K562 (cell line): ENCODE measurements at regions not wholly inside any gene's neighbourhood (a gene's known extent, or its start where the extent isn't known, plus 50 kb on each side); places are given as distances from the start of the nearest gene placed in this dataset.

Experiments used
- ATAC-seq: fragments of 200-7000 bp; cut with Tn5 transposase; 3 replicates; pipeline ENCODE4 v1.9.1; 2020; ENCODE audit warnings: moderate library complexity
- BruUV-seq: library from RNA; stranded (reverse); fragments of 400-500 nt; replicated peaks from 2 replicates; lab custom pipeline; 2021; lab: Mats Ljungman, UMichigan
- CTCF ChIA-PET: fragments of 300-600 bp; formaldehyde crosslinking; extraction: SDS; loops from one replicate; lab custom pipeline; 2021; ENCODE audit warnings: low intra/inter-chr PET ratio; lab: Yijun Ruan, JAX
- POLR2A ChIA-PET: fragments of 300-600, 350-650 bp; sonication (Branson Sonifier 250); formaldehyde crosslinking; extraction: SDS; loops from one replicate; lab custom pipeline; 2021; ENCODE audit warnings: antibody characterized with exemption, inconsistent platforms; lab: Yijun Ruan, JAX
- DNase-seq, 4 experiments: peaks; one replicate each; pipeline versions ENCODE4 v3.0.0 to v3.0.0-alpha.2; 2011 to 2018; ENCODE audit warnings: low spot score in 3 of 4, mixed read lengths in 3 of 4; ENCODE audit errors: extremely low read depth in 1 of 4
- FAIRE-seq: peaks from 2 replicates; lab custom pipeline; 2011; peaks lifted over from hg19 to GRCh38; lab: Jason Lieb, UNC
- H2AFZ ChIP-seq: 2 replicates; pipeline ENCODE4 v1.6.0; 2011; ENCODE audit warnings: low read depth, low read length, control low read depth, inconsistent platforms
- H3K27ac ChIP-seq: fragments of 200-600 bp; 3 replicates; pipeline ENCODE4 v1.8.0; 2011; ENCODE audit warnings: low read depth, mild to moderate bottlenecking, control low read depth, inconsistent platforms, low read length, moderate library complexity, mixed read lengths; ENCODE audit errors: extremely low read depth
- H3K27me3 ChIP-seq, 2 experiments: fragments of 300-600 bp in 1 of 2; 2 replicates in 1 of 2; 3 replicates in 1 of 2; pipeline versions ENCODE4 v1.6.0 to v1.8.0; 2011; ENCODE audit warnings: inconsistent platforms in 2 of 2, low read length in 2 of 2, mild to moderate bottlenecking in 1 of 2, mixed read lengths in 1 of 2, moderate library complexity in 1 of 2; ENCODE audit not compliant: control insufficient read depth in 2 of 2, insufficient read depth in 2 of 2
- H3K36me3 ChIP-seq: fragments of 300-600 bp; 3 replicates; pipeline ENCODE4 v1.8.0; 2011; ENCODE audit warnings: mild to moderate bottlenecking, low read length, inconsistent platforms; ENCODE audit not compliant: control insufficient read depth, insufficient read depth
- H3K4me1 ChIP-seq, 2 experiments: fragments of 200-600 bp in 1 of 2; replicated peaks in 1 of 2; 2 replicates in 1 of 2; 3 replicates in 1 of 2; pipeline versions ENCODE4 v1.5.1 to v1.8.0; 2011; ENCODE audit warnings: inconsistent platforms in 2 of 2, low read length in 2 of 2, mild to moderate bottlenecking in 1 of 2, mixed read lengths in 1 of 2, moderate library complexity in 1 of 2; ENCODE audit not compliant: control insufficient read depth in 2 of 2, insufficient read depth in 2 of 2
- H3K4me2 ChIP-seq: 2 replicates; pipeline ENCODE4 v1.6.1; 2011; ENCODE audit warnings: low read length, control low read depth, inconsistent platforms, mixed read lengths; ENCODE audit not compliant: insufficient read depth
- H3K4me3 ChIP-seq: fragments of 200-600 bp; sonication (generic), shearing (Covaris generic); 2 replicates; pipeline ENCODE4 v1.5.1; 2016; ENCODE audit warnings: control low read depth, inconsistent platforms
- H3K79me2 ChIP-seq: fragments of 200-600 bp; 3 replicates; pipeline ENCODE4 v1.8.0; 2011; ENCODE audit warnings: low read length, inconsistent platforms; ENCODE audit not compliant: control insufficient read depth, insufficient read depth
- H3K9ac ChIP-seq, 2 experiments: 2 replicates each; pipeline versions ENCODE4 v1.6.0 to v1.6.1; 2011; ENCODE audit warnings: low read depth in 2 of 2, low read length in 2 of 2, control low read depth in 1 of 2, inconsistent platforms in 1 of 2, mild to moderate bottlenecking in 1 of 2, mixed read lengths in 1 of 2; ENCODE audit not compliant: insufficient read depth in 1 of 2
- H3K9me1 ChIP-seq: one replicate; pipeline ENCODE4 v1.6.0; 2011; ENCODE audit warnings: inconsistent platforms, mild to moderate bottlenecking, low read length, moderate library complexity; ENCODE audit not compliant: control insufficient read depth, insufficient read depth
- H3K9me3 ChIP-seq: replicated peaks from 2 replicates; pipeline ENCODE4 v1.5.1; 2011; ENCODE audit warnings: low read depth, low read length, inconsistent platforms; ENCODE audit not compliant: control insufficient read depth, insufficient read depth
- H4K20me1 ChIP-seq: replicated peaks from 2 replicates; pipeline ENCODE4 v1.6.1; 2011; ENCODE audit warnings: low read length, inconsistent platforms, mixed read lengths; ENCODE audit not compliant: control insufficient read depth, insufficient read depth
- ARID2 ChIP-seq: fragments of 450-650 bp; IDR thresholded peaks from 2 replicates; pipeline ENCODE4 v1.6.1; 2017; ENCODE audit warnings: antibody characterized with exemption, mild to moderate bottlenecking
- CHD1 ChIP-seq: fragments of 200-600 bp; sonication (generic); IDR thresholded peaks from one replicate; pipeline ENCODE4 v1.6.1; 2012; ENCODE audit warnings: mild to moderate bottlenecking, moderate library complexity, low read length, inconsistent platforms
- FOXA3 ChIP-seq, 2 experiments: fragments of 450-650 bp in 1 of 2; sonication (generic) in 1 of 2; formaldehyde crosslinking; IDR thresholded peaks in 1 of 2; conservative IDR thresholded peaks in 1 of 2; 2 replicates each; pipeline versions ENCODE4 v1.4.0 to v1.8.0; 2020 to 2022; ENCODE audit warnings: mild to moderate bottlenecking in 2 of 2, missing genetic modification reagents in 1 of 2
- FOXP1 ChIP-seq: sonication (generic); formaldehyde crosslinking; IDR thresholded peaks from 2 replicates; pipeline ENCODE4 v1.8.0; 2022; ENCODE audit warnings: mild to moderate bottlenecking, missing genetic modification reagents
- POLR2A ChIP-seq: fragments of 450-650 bp; conservative IDR thresholded peaks from 2 replicates; pipeline ENCODE4 v1.6.1; 2016
- POLR2B ChIP-seq: fragments of 450-650 bp; IDR thresholded peaks from 2 replicates; pipeline ENCODE4 v1.6.1; 2018; ENCODE audit warnings: low read depth; ENCODE audit not compliant: partially characterized antibody
- STAT5A ChIP-seq: IDR thresholded peaks from 2 replicates; pipeline ENCODE4 v1.6.1; 2012; ENCODE audit warnings: low read length, inconsistent platforms, borderline replicate concordance
- ZNF12 ChIP-seq: sonication (generic); formaldehyde crosslinking; IDR thresholded peaks from 2 replicates; pipeline ENCODE4 v1.4.0; 2020; ENCODE audit warnings: mild to moderate bottlenecking, missing genetic modification reagents
- ZNF24 ChIP-seq: fragments of 450-650 bp; IDR thresholded peaks from 2 replicates; pipeline ENCODE4 v1.6.1; 2016
- whole genome bisulfite sequencing: fragments of 100-300 bp; shearing (Covaris generic); methylation state at CpG from one replicate; pipeline ENCODE4 v1.1.6; 2016; ENCODE audit warnings: low coverage, mixed read lengths; ENCODE audit not compliant: insufficient coverage; ENCODE audit errors: missing lambda C conversion rate; 5-methylcytosine and 5-hydroxymethylcytosine counted together
- in situ Hi-C: fragments of 300-500 bp; cut with MboI; formaldehyde crosslinking; loops from 4 replicates; pipeline ENCODE4 v1.15.0; 2018; ENCODE audit warnings: inconsistent platforms, mixed read lengths
- intact Hi-C: fragments of 100-400 bp; cut with micrococcal nuclease; formaldehyde crosslinking; loops from 2 replicates; pipeline ENCODE4 v1.14.2; 2022
- TF ChIP-seq, protein P1 (sequence below), 3 experiments: IDR thresholded peaks in 2 of 3; conservative IDR thresholded peaks in 1 of 3; 2 replicates each; pipeline ENCODE4 v1.5.1; 2011 to 2012; ENCODE audit warnings: low read length in 3 of 3, mild to moderate bottlenecking in 3 of 3, control low read depth in 2 of 3, improper control_type of control experiment in 1 of 3, inconsistent platforms in 1 of 3, low read depth in 1 of 3, mixed read lengths in 1 of 3, moderate library complexity in 1 of 3; ENCODE audit not compliant: insufficient read depth in 2 of 3

DNA sequence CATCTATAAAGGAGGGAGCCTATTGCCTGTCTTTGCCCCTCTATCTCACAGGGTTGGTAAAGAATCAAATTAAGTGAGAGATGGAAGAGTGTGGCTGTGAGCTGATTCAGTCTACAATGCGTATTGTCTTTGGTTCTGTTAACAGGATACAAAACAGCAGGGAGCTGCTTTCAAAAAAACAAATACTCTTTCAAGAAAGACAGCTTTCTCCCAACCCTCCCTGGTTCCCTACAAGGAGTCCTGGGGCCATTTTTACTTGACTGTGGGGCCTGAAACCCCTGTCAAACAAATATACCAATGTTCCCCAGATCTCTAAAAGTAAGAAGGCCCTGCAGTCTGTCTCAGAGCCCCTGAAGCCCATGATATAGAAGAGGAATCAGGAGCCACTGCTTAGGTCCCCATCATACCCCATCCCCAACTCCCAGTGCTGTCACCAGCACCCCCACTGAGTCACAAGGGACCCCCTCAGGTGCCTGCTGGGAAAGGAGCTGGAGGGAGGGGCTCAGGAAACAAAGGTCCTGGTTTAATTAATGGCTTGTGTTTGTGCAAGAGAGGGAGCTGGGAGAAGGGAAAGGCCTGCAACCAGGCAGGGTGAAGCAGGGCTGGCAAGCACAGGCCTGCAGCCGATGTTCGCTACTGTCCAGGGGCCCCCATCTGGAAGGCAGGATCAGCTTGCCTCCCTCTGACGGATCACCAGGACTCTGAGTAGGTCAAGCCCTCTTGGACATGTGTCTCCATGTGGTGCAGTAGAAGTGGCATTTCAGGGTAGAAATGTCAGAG is 182.0 kb upstream of the GHITM start:
- H3K36me3 ChIP-seq, result no peaks in the 10 kb centered on the region

More for the DNA sequence above, 182.0 kb upstream of the GHITM start:
- no peaks in the 10 kb centered on the region for H3K9me3 ChIP-seq
- no peak for FAIRE-seq
- ChIA-PET POLR2A (interaction anchor here (1.0 kb wide), 1 partner anchor 31 kb away, joined by 4 read pairs; no protein-coding TSS in a partner anchor), CTCF (no interaction called here)
- no peak overlapping the region for H2AFZ ChIP-seq
- no peaks in the 10 kb centered on the region for H3K4me1 ChIP-seq
- H3K27ac ChIP-seq, result no peak overlapping the region
- H3K9me1 ChIP-seq, result no peaks in the 10 kb centered on the region
- no peaks in the 10 kb centered on the region for H3K79me2 ChIP-seq
- intact Hi-C loops, result no loop called here
- no peak for DNase-seq
- no peaks in the 10 kb centered on the region for H3K27me3 ChIP-seq
- in situ Hi-C loops, result no loop called here
- TF ChIP-seq ZNF12 (CRISPR knock-in tag) (no peak), STAT5A (no peak), POLR2B (no peak), ZNF24 (no peak), ARID2 (no peak), FOXA3 (CRISPR knock-in tag; conservative IDR thresholded peaks at IDR 0.05 in 1 of 2, IDR thresholded peaks at IDR 0.05 in 1 of 2) (no peak), FOXP1 (CRISPR knock-in tag) (no peak), POLR2A (no peak), CHD1 (no peak)
- TF ChIP-seq, protein P1, sequence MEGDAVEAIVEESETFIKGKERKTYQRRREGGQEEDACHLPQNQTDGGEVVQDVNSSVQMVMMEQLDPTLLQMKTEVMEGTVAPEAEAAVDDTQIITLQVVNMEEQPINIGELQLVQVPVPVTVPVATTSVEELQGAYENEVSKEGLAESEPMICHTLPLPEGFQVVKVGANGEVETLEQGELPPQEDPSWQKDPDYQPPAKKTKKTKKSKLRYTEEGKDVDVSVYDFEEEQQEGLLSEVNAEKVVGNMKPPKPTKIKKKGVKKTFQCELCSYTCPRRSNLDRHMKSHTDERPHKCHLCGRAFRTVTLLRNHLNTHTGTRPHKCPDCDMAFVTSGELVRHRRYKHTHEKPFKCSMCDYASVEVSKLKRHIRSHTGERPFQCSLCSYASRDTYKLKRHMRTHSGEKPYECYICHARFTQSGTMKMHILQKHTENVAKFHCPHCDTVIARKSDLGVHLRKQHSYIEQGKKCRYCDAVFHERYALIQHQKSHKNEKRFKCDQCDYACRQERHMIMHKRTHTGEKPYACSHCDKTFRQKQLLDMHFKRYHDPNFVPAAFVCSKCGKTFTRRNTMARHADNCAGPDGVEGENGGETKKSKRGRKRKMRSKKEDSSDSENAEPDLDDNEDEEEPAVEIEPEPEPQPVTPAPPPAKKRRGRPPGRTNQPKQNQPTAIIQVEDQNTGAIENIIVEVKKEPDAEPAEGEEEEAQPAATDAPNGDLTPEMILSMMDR (IDR thresholded peaks at IDR 0.05 in 2 of 3, conservative IDR thresholded peaks at IDR 0.05 in 1 of 3; ENCODE audit: insufficient read depth in 2 of 3, low read depth in 1 of 3, low read length in 3 of 3), result no peak
- no peak overlapping the region for H3K4me3 ChIP-seq
- WGBS, result 0% methylated on average over 4 of the region's 4 CpGs
- no peak overlapping the region for H3K9ac ChIP-seq
- BruUV-seq, result no TSS peak
- no peak overlapping the region for H3K4me2 ChIP-seq
- no peaks in the 10 kb centered on the region for H4K20me1 ChIP-seq
- ATAC-seq, result no peak
